Vagina (tissue), 2 donors: ENCODE measurements at regions not wholly inside any gene's neighbourhood (a gene's known extent, or its start where the extent isn't known, plus 50 kb on each side); places are given as distances from the start of the nearest gene placed in this dataset.

Experiments
- DNase-seq, 2 donors: peaks; one replicate each; pipeline ENCODE4 v3.0.0-alpha.2; 2017; ENCODE audit errors: extremely low spot score in 2 of 2
- H3K27ac ChIP-seq: fragments of 200-600 bp; sonication (generic); one replicate; pipeline ENCODE4 v1.5.1; 2019
- H3K27me3 ChIP-seq: fragments of 200-600 bp; sonication (generic); one replicate; pipeline ENCODE4 v1.5.1; 2019
- H3K36me3 ChIP-seq, 2 donors: fragments of 200-600 bp; sonication (generic); one replicate each; pipeline ENCODE4 v1.5.1; 2017 to 2019
- H3K4me1 ChIP-seq: fragments of 200-600 bp; sonication (generic); one replicate; pipeline ENCODE4 v1.5.1; 2019
- H3K4me3 ChIP-seq, 2 donors: fragments of 200-600 bp; sonication (generic); 1 replicate in 1 of 2; 2 replicates in 1 of 2; pipeline ENCODE4 v1.5.1; 2016 to 2019
- H3K9me3 ChIP-seq: fragments of 200-600 bp; sonication (generic); one replicate; pipeline ENCODE4 v1.5.1; 2019
- POLR2A ChIP-seq, 2 donors: fragments of 450-650 bp; IDR thresholded peaks; one replicate each; pipeline ENCODE4 v1.6.1; 2017; ENCODE audit warnings: antibody characterized with exemption in 2 of 2, mild to moderate bottlenecking in 2 of 2, moderate library complexity in 2 of 2
- POLR2AphosphoS5 ChIP-seq, 2 donors: sonication (generic); formaldehyde crosslinking; IDR thresholded peaks; one replicate each; pipeline ENCODE4 v1.9.0; 2017; ENCODE audit warnings: antibody characterized with exemption in 2 of 2, mild to moderate bottlenecking in 2 of 2, low read depth in 1 of 2; ENCODE audit not compliant: insufficient read depth in 1 of 2
- intact Hi-C: fragments of 100-400 bp; cut with DNase I; formaldehyde crosslinking; loops from one replicate; pipeline ENCODE4 v1.15.1; 2023
- TF ChIP-seq, protein P1 (sequence below), 3 experiments: fragments of 450-650 bp in 2 of 3; fragments of 200-600 bp in 1 of 3; sonication (generic) in 1 of 3; IDR thresholded peaks; one replicate each; pipeline ENCODE4 v1.5.1; 2017 to 2019; ENCODE audit warnings: antibody characterized with exemption in 3 of 3, mild to moderate bottlenecking in 2 of 3, moderate library complexity in 2 of 3

DNA sequence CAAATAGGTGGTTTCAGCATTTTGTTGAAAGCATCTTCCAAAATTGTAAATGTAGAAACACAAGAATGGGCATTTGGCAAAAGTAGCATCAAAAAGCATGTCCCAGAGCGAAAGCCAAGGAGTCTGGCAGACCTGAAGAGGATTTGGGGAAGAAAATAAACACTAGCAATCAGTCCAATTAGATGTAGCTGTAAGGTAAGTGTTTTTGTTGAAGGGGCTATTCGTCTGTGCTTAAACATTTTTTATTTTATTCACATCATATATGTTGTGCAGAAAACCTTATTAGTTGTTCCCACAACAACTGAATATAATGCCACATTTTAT is 954.1 kb upstream of the COX7C start:
- Histone ChIP-seq H3K27me3 (no peaks in the 10 kb centered on the region), H3K4me1 (no peaks in the 10 kb centered on the region), H3K27ac (no peak overlapping the region), H3K9me3 (no peaks in the 10 kb centered on the region), H3K36me3 (no peaks in the 10 kb centered on the region), H3K4me3 (no peak overlapping the region)
- TF ChIP-seq, protein P1, sequence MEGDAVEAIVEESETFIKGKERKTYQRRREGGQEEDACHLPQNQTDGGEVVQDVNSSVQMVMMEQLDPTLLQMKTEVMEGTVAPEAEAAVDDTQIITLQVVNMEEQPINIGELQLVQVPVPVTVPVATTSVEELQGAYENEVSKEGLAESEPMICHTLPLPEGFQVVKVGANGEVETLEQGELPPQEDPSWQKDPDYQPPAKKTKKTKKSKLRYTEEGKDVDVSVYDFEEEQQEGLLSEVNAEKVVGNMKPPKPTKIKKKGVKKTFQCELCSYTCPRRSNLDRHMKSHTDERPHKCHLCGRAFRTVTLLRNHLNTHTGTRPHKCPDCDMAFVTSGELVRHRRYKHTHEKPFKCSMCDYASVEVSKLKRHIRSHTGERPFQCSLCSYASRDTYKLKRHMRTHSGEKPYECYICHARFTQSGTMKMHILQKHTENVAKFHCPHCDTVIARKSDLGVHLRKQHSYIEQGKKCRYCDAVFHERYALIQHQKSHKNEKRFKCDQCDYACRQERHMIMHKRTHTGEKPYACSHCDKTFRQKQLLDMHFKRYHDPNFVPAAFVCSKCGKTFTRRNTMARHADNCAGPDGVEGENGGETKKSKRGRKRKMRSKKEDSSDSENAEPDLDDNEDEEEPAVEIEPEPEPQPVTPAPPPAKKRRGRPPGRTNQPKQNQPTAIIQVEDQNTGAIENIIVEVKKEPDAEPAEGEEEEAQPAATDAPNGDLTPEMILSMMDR (IDR thresholded peaks at IDR 0.05): no peak
- intact Hi-C loops: no loop called here
- DNase-seq: no peak

GRCh38 chr5:85670417-85670816 is 947.3 kb upstream of the COX7C start:
- no peak for DNase-seq
- Histone ChIP-seq H3K27ac (no peak overlapping the region), H3K9me3 (no peaks in the 10 kb centered on the region), H3K4me1 (no peaks in the 10 kb centered on the region), H3K27me3 (no peaks in the 10 kb centered on the region), H3K4me3 (no peak overlapping the region), H3K36me3 (no peaks in the 10 kb centered on the region)
- TF ChIP-seq POLR2AphosphoS5 (IDR thresholded peaks at IDR 0.05; ENCODE audit: insufficient read depth in 1 of 2, low read depth in 1 of 2) (no peak), POLR2A (IDR thresholded peaks at IDR 0.05) (no peak)
- intact Hi-C loops: no loop called here

DNA sequence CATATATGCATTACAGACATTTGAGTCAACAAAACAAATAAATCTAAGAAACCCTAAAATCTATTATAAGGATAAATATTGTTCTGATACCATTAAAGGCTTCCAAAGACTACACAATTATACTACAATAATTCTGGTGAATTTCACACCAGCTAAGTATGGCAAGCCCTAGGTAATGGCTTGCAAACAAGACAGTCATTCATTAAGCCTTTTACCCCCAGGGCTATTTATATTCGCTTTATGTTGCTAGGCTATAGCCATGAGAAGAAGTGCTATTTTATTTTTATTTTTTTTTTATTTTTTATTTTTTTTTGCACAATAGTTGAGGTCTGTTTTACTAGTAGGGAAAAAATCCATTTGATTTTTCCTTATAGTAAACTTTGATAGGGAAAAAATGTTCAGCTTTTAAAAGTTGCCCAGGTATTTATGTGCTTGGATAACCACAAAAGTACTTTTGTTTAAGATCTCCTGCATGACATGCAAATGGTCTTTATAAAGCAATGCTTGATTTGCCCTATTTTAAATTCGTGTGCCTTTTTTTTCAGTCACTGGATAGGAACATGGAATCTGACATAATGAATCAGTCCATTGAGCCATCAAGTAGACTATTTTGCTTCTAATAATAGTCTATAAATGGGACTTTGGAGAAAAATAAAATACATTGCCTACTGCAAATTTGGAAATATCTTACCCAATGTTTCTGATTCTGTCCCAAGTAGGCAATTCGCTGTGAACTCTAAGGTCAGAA is 946.3 kb upstream of the COX7C start:
- Histone ChIP-seq H3K9me3 (no peaks in the 10 kb centered on the region), H3K4me1 (no peaks in the 10 kb centered on the region), H3K4me3 (no peak overlapping the region), H3K36me3 (no peaks in the 10 kb centered on the region), H3K27me3 (no peaks in the 10 kb centered on the region), H3K27ac (no peak overlapping the region)
- TF ChIP-seq POLR2AphosphoS5 (IDR thresholded peaks at IDR 0.05; ENCODE audit: insufficient read depth in 1 of 2, low read depth in 1 of 2): no peak
- TF ChIP-seq POLR2A (IDR thresholded peaks at IDR 0.05): no peak
- TF ChIP-seq, protein P1 (IDR thresholded peaks at IDR 0.05): no peak
- DNase-seq: no peak
- intact Hi-C loops: no loop called here

DNA sequence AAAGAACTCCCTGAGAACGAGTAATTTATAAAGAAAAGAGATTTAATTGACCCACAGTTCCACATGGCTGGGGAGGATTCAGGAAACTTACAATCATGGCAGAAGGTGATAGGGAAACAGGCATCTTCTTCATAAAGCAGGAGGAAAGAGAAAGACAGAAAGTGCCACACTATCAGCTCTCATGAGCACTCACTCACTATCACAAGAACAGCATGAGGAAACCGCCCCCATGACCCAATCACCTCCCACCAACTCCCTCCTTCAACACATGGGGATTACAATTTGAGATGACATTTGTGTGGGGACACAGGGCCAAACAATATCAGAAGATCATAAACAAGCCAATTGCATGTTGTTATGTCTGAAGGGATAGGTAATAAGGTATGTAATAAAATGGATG is 935.9 kb upstream of the COX7C start:
- intact Hi-C loops: no loop called here
- H3K36me3 ChIP-seq: no peaks in the 10 kb centered on the region
- no peak overlapping the region for H3K27ac ChIP-seq
- H3K4me3 ChIP-seq: no peak overlapping the region
- no peaks in the 10 kb centered on the region for H3K9me3 ChIP-seq
- H3K27me3 ChIP-seq: no peaks in the 10 kb centered on the region
- no peaks in the 10 kb centered on the region for H3K4me1 ChIP-seq
- no peak for DNase-seq
- TF ChIP-seq POLR2A (IDR thresholded peaks at IDR 0.05): no peak
- TF ChIP-seq, protein P1 (IDR thresholded peaks at IDR 0.05): no peak
- no peak for TF ChIP-seq POLR2AphosphoS5 (IDR thresholded peaks at IDR 0.05; ENCODE audit: insufficient read depth in 1 of 2, low read depth in 1 of 2)

DNA sequence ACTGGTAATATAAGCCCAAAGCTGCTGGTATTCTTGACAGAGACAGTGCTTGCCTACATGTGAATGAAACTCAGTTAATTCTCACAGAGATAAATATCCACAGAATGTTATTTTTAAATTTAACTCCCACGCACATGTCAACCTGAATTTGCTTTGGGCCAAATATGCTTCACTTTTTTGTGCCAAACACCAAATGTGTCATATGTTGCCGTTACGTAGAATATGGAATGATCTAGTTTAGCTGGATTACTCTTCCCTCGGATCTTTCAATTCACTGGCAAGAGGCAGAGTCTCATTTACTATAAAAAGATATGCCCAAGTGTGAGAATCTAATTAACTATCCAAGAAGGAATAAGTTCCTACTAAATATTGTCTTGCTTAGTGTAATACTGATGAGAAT is 933.4 kb upstream of the COX7C start:
- intact Hi-C loops: no loop called here
- H3K36me3 ChIP-seq: no peaks in the 10 kb centered on the region
- TF ChIP-seq, protein P1 (IDR thresholded peaks at IDR 0.05): no peak
- TF ChIP-seq POLR2AphosphoS5 (IDR thresholded peaks at IDR 0.05; ENCODE audit: insufficient read depth in 1 of 2, low read depth in 1 of 2): no peak
- TF ChIP-seq POLR2A (IDR thresholded peaks at IDR 0.05): no peak
- DNase-seq: no peak
- no peaks in the 10 kb centered on the region for H3K4me1 ChIP-seq
- H3K4me3 ChIP-seq: no peak overlapping the region
- no peaks in the 10 kb centered on the region for H3K27me3 ChIP-seq
- no peak overlapping the region for H3K27ac ChIP-seq
- H3K9me3 ChIP-seq: no peaks in the 10 kb centered on the region
